Left lung (tissue), 4 donors: ENCODE measurements at regions not wholly inside any gene's neighbourhood (a gene's known extent, or its start where the extent isn't known, plus 50 kb on each side); places are given as distances from the start of the nearest gene placed in this dataset.
"Not testable (repeated sequence)": the region's sequence is repeated elsewhere in the genome, so short reads cannot be mapped to it uniquely, and the experiment has no call there.

Experiments used
- ATAC-seq: fragments of 200-7000 bp; cut with Tn5 transposase; one replicate; pipeline ENCODE4 v1.9.1; 2020; ENCODE audit warnings: moderate library complexity
- DNase-seq, 4 donors: peaks; one replicate each; pipeline ENCODE4 v3.0.0-alpha.2; 2013 to 2020
- H3K27ac ChIP-seq, 2 donors: fragments of 200-600 bp; sonication (generic) in 1 of 2; one replicate each; pipeline versions ENCODE4 v1.5.0 to v1.8.0; 2020 to 2021
- H3K27me3 ChIP-seq, 2 donors: fragments of 200-600 bp; sonication (generic) in 1 of 2; one replicate each; pipeline versions ENCODE4 v1.5.0 to v1.8.0; 2020 to 2021
- H3K36me3 ChIP-seq, 2 donors: fragments of 200-600 bp; sonication (generic) in 1 of 2; one replicate each; pipeline versions ENCODE4 v1.5.0 to v1.8.0; 2020 to 2021
- H3K4me1 ChIP-seq, 2 donors: fragments of 200-600 bp; one replicate each; pipeline ENCODE4 v1.8.0; 2021
- H3K4me3 ChIP-seq, 2 donors: fragments of 200-600 bp; sonication (generic) in 1 of 2; one replicate each; pipeline versions ENCODE4 v1.5.0 to v1.8.0; 2020 to 2021; ENCODE audit warnings: mild to moderate bottlenecking in 1 of 2
- H3K9me3 ChIP-seq, 2 donors: fragments of 200-600 bp; sonication (generic) in 1 of 2; one replicate each; pipeline versions ENCODE4 v1.5.0 to v1.8.0; 2020 to 2021
- intact Hi-C, 2 donors: fragments of 100-400 bp; cut with DNase I; formaldehyde crosslinking; loops; one replicate each; pipeline versions ENCODE4 v1.11.2 to v1.14.2; 2022
- TF ChIP-seq, protein P1 (sequence below), 2 donors: fragments of 200-600 bp; sonication (generic) in 1 of 2; IDR thresholded peaks; one replicate each; pipeline versions ENCODE4 v1.5.0 to v1.8.0; 2021; ENCODE audit warnings: antibody characterized with exemption in 2 of 2
- donor health status: DM: no; HTN: yes; CAD: no.
- donor health status: DM: no; HTN: no; CAD: no.

DNA sequence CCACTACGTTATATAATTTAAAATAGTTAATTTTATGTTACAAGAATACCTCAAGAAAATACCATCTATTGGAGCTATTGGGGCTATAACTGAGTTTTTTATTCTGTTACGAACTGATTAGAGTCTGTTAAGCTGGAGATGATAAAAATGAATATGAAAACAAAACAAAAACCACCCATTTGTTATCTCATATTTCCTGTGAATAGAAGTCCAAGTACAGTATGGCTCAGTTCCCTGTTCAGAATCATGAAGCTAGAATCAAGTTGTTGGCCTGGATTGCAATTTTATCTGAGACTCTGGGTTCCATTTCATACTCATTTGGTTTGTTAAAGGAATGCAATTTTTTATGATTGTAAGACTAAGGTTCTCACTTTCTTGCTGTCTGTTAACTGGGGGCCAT, 319.1 kb upstream of the PCDH18 start:
- H3K9me3 ChIP-seq, result peaks cover 0 to 18% of the 10 kb centered on the region in 2 donors
- TF ChIP-seq, protein P1, sequence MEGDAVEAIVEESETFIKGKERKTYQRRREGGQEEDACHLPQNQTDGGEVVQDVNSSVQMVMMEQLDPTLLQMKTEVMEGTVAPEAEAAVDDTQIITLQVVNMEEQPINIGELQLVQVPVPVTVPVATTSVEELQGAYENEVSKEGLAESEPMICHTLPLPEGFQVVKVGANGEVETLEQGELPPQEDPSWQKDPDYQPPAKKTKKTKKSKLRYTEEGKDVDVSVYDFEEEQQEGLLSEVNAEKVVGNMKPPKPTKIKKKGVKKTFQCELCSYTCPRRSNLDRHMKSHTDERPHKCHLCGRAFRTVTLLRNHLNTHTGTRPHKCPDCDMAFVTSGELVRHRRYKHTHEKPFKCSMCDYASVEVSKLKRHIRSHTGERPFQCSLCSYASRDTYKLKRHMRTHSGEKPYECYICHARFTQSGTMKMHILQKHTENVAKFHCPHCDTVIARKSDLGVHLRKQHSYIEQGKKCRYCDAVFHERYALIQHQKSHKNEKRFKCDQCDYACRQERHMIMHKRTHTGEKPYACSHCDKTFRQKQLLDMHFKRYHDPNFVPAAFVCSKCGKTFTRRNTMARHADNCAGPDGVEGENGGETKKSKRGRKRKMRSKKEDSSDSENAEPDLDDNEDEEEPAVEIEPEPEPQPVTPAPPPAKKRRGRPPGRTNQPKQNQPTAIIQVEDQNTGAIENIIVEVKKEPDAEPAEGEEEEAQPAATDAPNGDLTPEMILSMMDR (IDR thresholded peaks at IDR 0.05), result no peak
- no peak for ATAC-seq
- H3K27me3 ChIP-seq, result no peaks in the 10 kb centered on the region
- no peaks in the 10 kb centered on the region for H3K36me3 ChIP-seq
- DNase-seq, result no peak
- no peaks in the 10 kb centered on the region for H3K4me1 ChIP-seq
- intact Hi-C loops, result no loop called here
- H3K4me3 ChIP-seq, result no peak overlapping the region
- no peak overlapping the region for H3K27ac ChIP-seq

DNA sequence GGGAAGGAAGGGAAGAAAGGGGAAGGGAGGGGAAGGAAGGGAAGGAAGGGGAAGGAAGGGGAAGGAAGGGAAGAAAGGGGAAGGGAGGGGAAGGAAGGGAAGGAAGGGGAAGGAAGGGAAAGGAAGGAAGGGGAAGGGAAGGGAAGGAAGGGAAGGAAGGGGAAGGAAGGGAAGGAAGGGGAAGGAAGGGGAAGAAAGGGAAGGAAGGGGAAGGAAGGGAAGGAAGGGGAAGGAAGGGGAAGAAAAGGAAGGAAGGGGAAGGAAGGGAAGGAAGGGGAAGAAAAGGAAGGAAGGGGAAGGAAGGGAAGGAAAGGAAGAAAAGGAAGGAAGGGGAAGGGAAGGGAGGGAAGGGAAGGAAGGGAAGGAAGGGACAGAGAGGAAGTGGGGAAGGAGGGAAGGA, 295.7 kb upstream of the PCDH18 start:
- H3K27ac ChIP-seq, H3K4me1 ChIP-seq, intact Hi-C loops, H3K27me3 ChIP-seq, DNase-seq, H3K4me3 ChIP-seq, H3K36me3 ChIP-seq, ATAC-seq: not testable (repeated sequence)
- H3K9me3 ChIP-seq, result peaks cover 0 to 29% of the 10 kb centered on the region in 2 donors

DNA sequence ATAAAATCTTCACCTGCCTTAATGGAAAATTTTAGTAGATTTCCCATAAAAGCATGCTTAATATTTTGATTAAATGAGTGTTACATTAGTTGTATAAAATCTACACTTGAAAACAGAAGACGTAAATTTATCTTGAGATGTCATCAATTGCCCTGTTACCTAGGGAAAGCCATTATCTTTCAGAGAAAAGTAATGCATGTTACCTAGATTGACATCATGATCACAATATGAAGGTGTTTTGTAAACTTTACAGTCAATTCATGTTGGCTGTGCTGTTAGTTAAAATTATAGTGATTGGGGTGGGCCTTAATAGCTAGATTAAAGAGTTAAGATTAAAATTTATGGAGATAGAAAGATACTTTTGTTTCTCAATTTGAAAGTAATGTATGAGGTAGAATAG, 293.2 kb upstream of the PCDH18 start:
- Histone ChIP-seq H3K9me3 (peaks cover 0 to 21% of the 10 kb centered on the region in 2 donors), H3K27ac (no peak overlapping the region), H3K4me3 (no peak overlapping the region), H3K27me3 (no peaks in the 10 kb centered on the region), H3K4me1 (no peaks in the 10 kb centered on the region), H3K36me3 (no peaks in the 10 kb centered on the region)
- DNase-seq, result no peak
- TF ChIP-seq, protein P1 (IDR thresholded peaks at IDR 0.05), result no peak
- intact Hi-C loops, result no loop called here
- no peak for ATAC-seq

DNA sequence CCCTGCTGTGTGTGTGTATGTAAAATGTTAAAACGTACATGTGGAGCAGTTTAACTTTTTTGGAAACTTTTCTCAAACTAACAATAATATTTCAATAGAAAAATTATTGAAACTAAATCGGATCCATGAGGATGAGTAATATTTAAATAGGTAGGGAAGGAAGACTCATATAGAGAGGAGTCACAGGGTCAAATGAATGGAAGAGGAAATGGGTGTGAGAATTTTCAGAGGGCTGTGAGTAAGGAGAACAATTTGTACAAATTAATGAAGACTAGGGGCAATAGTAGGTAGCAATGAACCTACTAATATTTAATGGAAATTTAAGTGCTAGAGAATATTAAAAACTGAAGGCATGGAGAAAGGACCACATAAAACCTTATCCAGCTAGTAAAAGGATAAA, 290.7 kb upstream of the PCDH18 start:
- intact Hi-C loops, result no loop called here
- TF ChIP-seq, protein P1 (IDR thresholded peaks at IDR 0.05), result no peak
- no peak for ATAC-seq

DNA sequence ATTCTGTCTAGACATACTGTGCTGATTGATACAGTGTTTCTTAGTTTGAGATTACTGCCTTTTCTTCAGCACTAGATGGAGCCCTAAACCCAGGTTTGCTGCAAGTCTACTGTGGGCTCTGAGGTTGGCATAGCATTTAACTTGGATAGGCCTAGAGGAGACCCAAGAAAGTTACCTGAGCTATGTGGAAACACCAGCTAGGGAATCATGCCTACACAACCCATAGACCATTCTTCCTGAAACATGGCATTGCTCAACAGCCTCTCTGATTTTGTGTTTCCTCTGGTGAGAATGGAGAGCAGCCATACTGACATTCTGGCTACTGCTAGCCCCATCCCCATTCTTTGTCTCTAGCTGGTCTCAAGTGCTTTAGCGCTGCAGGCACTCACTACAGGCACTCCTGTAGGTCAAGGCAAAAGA, 287.7 kb upstream of the PCDH18 start:
- Histone ChIP-seq H3K36me3 (no peaks in the 10 kb centered on the region), H3K4me1 (no peaks in the 10 kb centered on the region), H3K27ac (no peak overlapping the region), H3K9me3 (no peaks in the 10 kb centered on the region), H3K27me3 (no peaks in the 10 kb centered on the region), H3K4me3 (no peak overlapping the region)
- intact Hi-C loops, result no loop called here
- TF ChIP-seq, protein P1 (IDR thresholded peaks at IDR 0.05), result peak in 1 of 2 donors; percentile 37
- ATAC-seq (peak; percentile 93), DNase-seq (no peak)

More for the DNA sequence above, 290.7 kb upstream of the PCDH18 start:
- no peak for DNase-seq
- Histone ChIP-seq H3K4me3 (no peak overlapping the region), H3K36me3 (no peaks in the 10 kb centered on the region), H3K4me1 (no peaks in the 10 kb centered on the region), H3K9me3 (peaks cover 0 to 3% of the 10 kb centered on the region in 2 donors), H3K27ac (no peak overlapping the region), H3K27me3 (no peaks in the 10 kb centered on the region)

DNA sequence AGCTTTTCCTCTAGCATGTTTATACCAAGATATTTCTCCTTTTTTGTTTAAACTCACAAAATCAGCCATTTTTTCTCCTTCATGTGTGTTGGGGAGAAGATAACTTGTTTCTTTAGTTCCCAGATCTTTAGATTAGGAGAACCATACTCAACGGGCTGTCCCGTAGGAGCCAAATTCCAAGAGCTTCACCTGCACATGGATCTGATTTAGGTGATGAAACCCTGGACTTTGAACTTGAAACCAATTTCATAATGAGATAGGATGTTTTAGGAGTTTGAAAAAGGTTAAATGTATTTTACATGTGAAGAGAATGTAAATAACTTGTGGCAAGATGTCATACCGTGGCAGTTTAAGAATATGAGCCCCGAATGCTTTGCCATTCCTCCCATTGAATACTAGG, 280.0 kb upstream of the PCDH18 start:
- Histone ChIP-seq H3K27ac (no peak overlapping the region), H3K4me1 (no peaks in the 10 kb centered on the region), H3K27me3 (no peaks in the 10 kb centered on the region), H3K36me3 (no peaks in the 10 kb centered on the region), H3K4me3 (no peak overlapping the region), H3K9me3 (no peaks in the 10 kb centered on the region)
- DNase-seq (no peak), ATAC-seq (no peak)
- intact Hi-C loops, result no loop called here
- TF ChIP-seq, protein P1 (IDR thresholded peaks at IDR 0.05), result no peak
